ENCODE measurements at regions not wholly inside any gene's neighbourhood (a gene's known extent, or its start where the extent isn't known, plus 50 kb on each side); places are given as distances from the start of the nearest gene placed in this dataset.

GRCh38 chr12:74906224-74906623 is 303.4 kb downstream of the KCNC2 start:
- no peak for DNase-seq (ENCODE audit: low spot score)

GRCh38 chr12:74910831-74911230 is 298.8 kb downstream of the KCNC2 start:
- DNase-seq (ENCODE audit: low spot score) = no peak

- no peak for DNase-seq (ENCODE audit: low spot score)
Measured at GRCh38 chr12:74914378-74914777, 295.3 kb downstream of the KCNC2 start.

GRCh38 chr12:74915718-74916117 is 293.9 kb downstream of the KCNC2 start:
- DNase-seq (ENCODE audit: low spot score) = no peak

- no peak for DNase-seq (ENCODE audit: low spot score)
Measured at GRCh38 chr12:74917743-74918142, 291.9 kb downstream of the KCNC2 start.

GRCh38 chr12:74918291-74918690 is 291.3 kb downstream of the KCNC2 start:
- no peak for DNase-seq (ENCODE audit: low spot score)

GRCh38 chr12:74922117-74922516 is 287.5 kb downstream of the KCNC2 start:
- DNase-seq (ENCODE audit: low spot score) = no peak

- DNase-seq (ENCODE audit: low spot score) = no peak
Measured at GRCh38 chr12:74922642-74923041, 287.0 kb downstream of the KCNC2 start.

GRCh38 chr12:74941670-74942069 is 268.0 kb downstream of the KCNC2 start:
- DNase-seq (ENCODE audit: low spot score) = no peak

- no peak for DNase-seq (ENCODE audit: low spot score)
Measured at GRCh38 chr12:74945771-74946198, 263.9 kb downstream of the KCNC2 start.

- no peak for DNase-seq (ENCODE audit: low spot score)
Measured at GRCh38 chr12:74953697-74954096, 255.9 kb downstream of the KCNC2 start.

GRCh38 chr12:74957231-74957630 is 252.4 kb downstream of the KCNC2 start:
- DNase-seq (ENCODE audit: low spot score) = no peak

GRCh38 chr12:74957634-74958033 is 252.0 kb downstream of the KCNC2 start:
- no peak for DNase-seq (ENCODE audit: low spot score)

- DNase-seq (ENCODE audit: low spot score) = no peak
Measured at GRCh38 chr12:74959657-74960056, 250.0 kb downstream of the KCNC2 start.

- no peak for DNase-seq (ENCODE audit: low spot score)
Measured at GRCh38 chr12:74963304-74963703, 246.3 kb downstream of the KCNC2 start.

- no peak for DNase-seq (ENCODE audit: low spot score)
Measured at GRCh38 chr12:74963867-74964331, 245.7 kb downstream of the KCNC2 start.

GRCh38 chr12:74964390-74964789 is 245.2 kb downstream of the KCNC2 start:
- no peak for DNase-seq (ENCODE audit: low spot score)

GRCh38 chr12:74971201-74971600 is 238.4 kb downstream of the KCNC2 start:
- DNase-seq (ENCODE audit: low spot score) = no peak

- no peak for DNase-seq (ENCODE audit: low spot score)
Measured at GRCh38 chr12:74977832-74978481, 231.7 kb downstream of the KCNC2 start.

- DNase-seq (ENCODE audit: low spot score) = no peak
Measured at GRCh38 chr12:74980510-74980909, 229.1 kb downstream of the KCNC2 start.

GRCh38 chr12:74981541-74981940 is 228.1 kb downstream of the KCNC2 start:
- no peak for DNase-seq (ENCODE audit: low spot score)

- no peak for DNase-seq (ENCODE audit: low spot score)
Measured at GRCh38 chr12:74983917-74984316, 225.7 kb downstream of the KCNC2 start.

- no peak for DNase-seq (ENCODE audit: low spot score)
Measured at GRCh38 chr12:74984631-74985030, 225.0 kb downstream of the KCNC2 start.

- DNase-seq (ENCODE audit: low spot score) = no peak
Measured at GRCh38 chr12:74985293-74985985, 224.2 kb downstream of the KCNC2 start.

Data from AG20443 (cell line).